Neuron (in vitro differentiated cells): ENCODE measurements at regions not wholly inside any gene's neighbourhood (a gene's known extent, or its start where the extent isn't known, plus 50 kb on each side); places are given as distances from the start of the nearest gene placed in this dataset.

Experiments
- H2AFZ ChIP-seq: one replicate; pipeline ENCODE4 v1.6.1; 2013; ENCODE audit warnings: low read depth, mild to moderate bottlenecking, inconsistent platforms, low read length, moderate library complexity
- H3K27me3 ChIP-seq: one replicate; pipeline ENCODE4 v1.6.1; 2013; ENCODE audit warnings: low read length; ENCODE audit not compliant: insufficient read depth
- H3K36me3 ChIP-seq: one replicate; pipeline ENCODE4 v1.6.1; 2013; ENCODE audit warnings: low read length; ENCODE audit not compliant: insufficient read depth
- H3K4me1 ChIP-seq: one replicate; pipeline ENCODE4 v1.6.1; 2013; ENCODE audit warnings: low read length; ENCODE audit not compliant: insufficient read depth
- H3K4me3 ChIP-seq: 2 replicates; pipeline ENCODE4 v1.5.1; 2013; ENCODE audit warnings: mild to moderate bottlenecking, low read length, moderate library complexity
- H3K9me3 ChIP-seq: one replicate; pipeline ENCODE4 v1.6.1; 2013; ENCODE audit warnings: low read length

- H3K4me1 ChIP-seq = no peaks in the 10 kb centered on the region
Measured at GRCh38 chr15:38878926-38879325, 314.3 kb upstream of the RASGRP1 start.

GRCh38 chr15:38879909-38880471 is 315.4 kb upstream of the RASGRP1 start:
- H3K4me3 ChIP-seq = no peak overlapping the region
- no peaks in the 10 kb centered on the region for H3K9me3 ChIP-seq
- H3K36me3 ChIP-seq = no peaks in the 10 kb centered on the region
- no peaks in the 10 kb centered on the region for H3K4me1 ChIP-seq
- H2AFZ ChIP-seq = no peak overlapping the region
- no peaks in the 10 kb centered on the region for H3K27me3 ChIP-seq

More at GRCh38 chr15:38878926-38879325, 314.3 kb upstream of the RASGRP1 start:
- Histone ChIP-seq H3K36me3 (no peaks in the 10 kb centered on the region), H2AFZ (no peak overlapping the region), H3K4me3 (no peak overlapping the region), H3K9me3 (no peaks in the 10 kb centered on the region), H3K27me3 (no peaks in the 10 kb centered on the region)

GRCh38 chr15:38882221-38882620 is 317.6 kb upstream of the RASGRP1 start:
- Histone ChIP-seq H3K4me3 (no peak overlapping the region), H3K27me3 (no peaks in the 10 kb centered on the region), H3K4me1 (no peaks in the 10 kb centered on the region), H3K36me3 (no peaks in the 10 kb centered on the region), H3K9me3 (no peaks in the 10 kb centered on the region), H2AFZ (no peak overlapping the region)

- no peak overlapping the region for H2AFZ ChIP-seq
- H3K36me3 ChIP-seq = no peaks in the 10 kb centered on the region
- H3K9me3 ChIP-seq = no peaks in the 10 kb centered on the region
- no peaks in the 10 kb centered on the region for H3K4me1 ChIP-seq
- H3K4me3 ChIP-seq = no peak overlapping the region
- no peaks in the 10 kb centered on the region for H3K27me3 ChIP-seq
Measured at GRCh38 chr15:38883987-38884386, 319.4 kb upstream of the RASGRP1 start.

GRCh38 chr15:38885001-38885400 is 320.4 kb upstream of the RASGRP1 start:
- H3K27me3 ChIP-seq = no peaks in the 10 kb centered on the region
- no peak overlapping the region for H2AFZ ChIP-seq
- no peaks in the 10 kb centered on the region for H3K9me3 ChIP-seq
- no peaks in the 10 kb centered on the region for H3K36me3 ChIP-seq
- H3K4me3 ChIP-seq = no peak overlapping the region
- no peaks in the 10 kb centered on the region for H3K4me1 ChIP-seq

GRCh38 chr15:38885471-38885952 is 320.9 kb upstream of the RASGRP1 start:
- no peaks in the 10 kb centered on the region for H3K36me3 ChIP-seq
- no peak overlapping the region for H3K4me3 ChIP-seq
- H2AFZ ChIP-seq = no peak overlapping the region
- no peaks in the 10 kb centered on the region for H3K4me1 ChIP-seq
- H3K9me3 ChIP-seq = no peaks in the 10 kb centered on the region
- no peaks in the 10 kb centered on the region for H3K27me3 ChIP-seq

GRCh38 chr15:38886315-38887163 is 321.9 kb upstream of the RASGRP1 start:
- no peaks in the 10 kb centered on the region for H3K36me3 ChIP-seq
- no peaks in the 10 kb centered on the region for H3K27me3 ChIP-seq
- H2AFZ ChIP-seq = no peak overlapping the region
- H3K9me3 ChIP-seq = no peaks in the 10 kb centered on the region
- H3K4me3 ChIP-seq = no peak overlapping the region
- H3K4me1 ChIP-seq = no peaks in the 10 kb centered on the region

GRCh38 chr15:38888701-38889221 is 324.1 kb upstream of the RASGRP1 start:
- Histone ChIP-seq H3K9me3 (no peaks in the 10 kb centered on the region), H3K27me3 (no peaks in the 10 kb centered on the region), H3K36me3 (no peaks in the 10 kb centered on the region), H2AFZ (no peak overlapping the region), H3K4me1 (no peaks in the 10 kb centered on the region), H3K4me3 (no peak overlapping the region)

- H3K27me3 ChIP-seq = no peaks in the 10 kb centered on the region
- H3K4me3 ChIP-seq = no peak overlapping the region
- no peaks in the 10 kb centered on the region for H3K9me3 ChIP-seq
Measured at GRCh38 chr15:38890194-38890593, 325.6 kb upstream of the RASGRP1 start.

GRCh38 chr15:38893925-38894242 is 329.3 kb upstream of the RASGRP1 start:
- H2AFZ ChIP-seq = no peak overlapping the region
- H3K4me1 ChIP-seq = no peaks in the 10 kb centered on the region
- no peak overlapping the region for H3K4me3 ChIP-seq
- H3K9me3 ChIP-seq = no peaks in the 10 kb centered on the region
- no peaks in the 10 kb centered on the region for H3K27me3 ChIP-seq
- H3K36me3 ChIP-seq = no peaks in the 10 kb centered on the region

More at GRCh38 chr15:38890194-38890593, 325.6 kb upstream of the RASGRP1 start:
- H2AFZ ChIP-seq = no peak overlapping the region
- H3K4me1 ChIP-seq = no peaks in the 10 kb centered on the region
- no peaks in the 10 kb centered on the region for H3K36me3 ChIP-seq

- no peaks in the 10 kb centered on the region for H3K4me1 ChIP-seq
- no peaks in the 10 kb centered on the region for H3K36me3 ChIP-seq
- H2AFZ ChIP-seq = no peak overlapping the region
- no peaks in the 10 kb centered on the region for H3K27me3 ChIP-seq
- H3K4me3 ChIP-seq = no peak overlapping the region
- H3K9me3 ChIP-seq = no peaks in the 10 kb centered on the region
Measured at GRCh38 chr15:38894243-38894948, 329.8 kb upstream of the RASGRP1 start.

- Histone ChIP-seq H3K4me1 (no peaks in the 10 kb centered on the region), H3K4me3 (no peak overlapping the region), H3K27me3 (no peaks in the 10 kb centered on the region), H2AFZ (no peak overlapping the region), H3K36me3 (no peaks in the 10 kb centered on the region), H3K9me3 (no peaks in the 10 kb centered on the region)
Measured at GRCh38 chr15:38895326-38896255, 331.0 kb upstream of the RASGRP1 start.
